ENCODE measurements at regions not wholly inside any gene's neighbourhood (a gene's known extent, or its start where the extent isn't known, plus 50 kb on each side); places are given as distances from the start of the nearest gene placed in this dataset.

DNA sequence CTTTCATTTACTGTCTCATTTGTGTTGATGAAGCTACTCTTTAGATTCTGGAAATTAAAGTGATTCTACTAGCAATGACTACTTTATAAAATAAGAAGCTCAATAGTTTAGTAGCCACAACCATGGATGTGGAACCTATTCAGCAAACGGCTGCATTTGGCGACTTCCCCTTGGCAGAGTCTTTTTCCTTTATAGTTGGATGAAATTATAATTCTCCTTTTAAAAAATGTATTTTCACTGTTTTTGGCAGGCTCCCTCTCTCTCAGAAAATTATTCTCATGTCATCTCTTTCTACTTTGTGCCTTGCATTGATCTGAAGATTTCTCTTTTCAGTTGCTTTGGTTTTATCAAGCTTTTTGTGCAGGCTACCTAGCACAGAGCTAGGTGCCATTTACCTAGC lies 50.6 kb upstream of the KCNN2 start:
- DNase-seq, result no peak
- Histone ChIP-seq H3K4me3 (no peak overlapping the region), H3K27me3 (no peaks in the 10 kb centered on the region), H3K9me3 (no peaks in the 10 kb centered on the region), H3K4me1 (no peaks in the 10 kb centered on the region), H3K27ac (no peak overlapping the region), H3K36me3 (no peaks in the 10 kb centered on the region)
- no peak for TF ChIP-seq POLR2A (IDR thresholded peaks at IDR 0.05)
- TF ChIP-seq, protein P1, sequence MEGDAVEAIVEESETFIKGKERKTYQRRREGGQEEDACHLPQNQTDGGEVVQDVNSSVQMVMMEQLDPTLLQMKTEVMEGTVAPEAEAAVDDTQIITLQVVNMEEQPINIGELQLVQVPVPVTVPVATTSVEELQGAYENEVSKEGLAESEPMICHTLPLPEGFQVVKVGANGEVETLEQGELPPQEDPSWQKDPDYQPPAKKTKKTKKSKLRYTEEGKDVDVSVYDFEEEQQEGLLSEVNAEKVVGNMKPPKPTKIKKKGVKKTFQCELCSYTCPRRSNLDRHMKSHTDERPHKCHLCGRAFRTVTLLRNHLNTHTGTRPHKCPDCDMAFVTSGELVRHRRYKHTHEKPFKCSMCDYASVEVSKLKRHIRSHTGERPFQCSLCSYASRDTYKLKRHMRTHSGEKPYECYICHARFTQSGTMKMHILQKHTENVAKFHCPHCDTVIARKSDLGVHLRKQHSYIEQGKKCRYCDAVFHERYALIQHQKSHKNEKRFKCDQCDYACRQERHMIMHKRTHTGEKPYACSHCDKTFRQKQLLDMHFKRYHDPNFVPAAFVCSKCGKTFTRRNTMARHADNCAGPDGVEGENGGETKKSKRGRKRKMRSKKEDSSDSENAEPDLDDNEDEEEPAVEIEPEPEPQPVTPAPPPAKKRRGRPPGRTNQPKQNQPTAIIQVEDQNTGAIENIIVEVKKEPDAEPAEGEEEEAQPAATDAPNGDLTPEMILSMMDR (IDR thresholded peaks at IDR 0.05 in 4 of 5, conservative IDR thresholded peaks at IDR 0.05 in 1 of 5), result no peak
- in situ Hi-C loops (cut with MboI; ENCODE audit: low sequenced_read_pairs in 4 of 4), result no loop called here
- no peak for ATAC-seq
- intact Hi-C loops (cut with DNase I; ENCODE audit: low total_unique reads), result no loop called here

DNA sequence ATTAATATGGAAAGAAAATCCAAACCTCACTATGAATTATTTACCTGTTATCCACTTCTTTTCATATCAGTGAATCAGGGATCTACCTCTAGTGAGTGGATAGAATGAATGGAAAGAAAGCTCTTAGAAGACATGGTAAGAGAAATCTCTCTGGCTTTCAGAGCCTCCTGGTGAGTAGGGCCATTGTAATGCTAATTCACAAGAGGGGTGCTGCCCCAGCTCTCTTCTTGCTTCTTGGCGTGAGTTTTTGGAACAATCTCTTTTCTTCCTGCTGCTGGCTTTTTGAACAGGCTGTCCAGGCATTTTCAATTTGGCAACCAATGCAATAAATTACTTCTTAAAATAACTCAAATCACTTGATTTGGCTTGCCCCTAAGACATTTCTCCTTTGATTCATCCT lies 49.9 kb upstream of the KCNN2 start:
- no peaks in the 10 kb centered on the region for H3K4me1 ChIP-seq
- ATAC-seq, result no peak
- in situ Hi-C loops (cut with MboI; ENCODE audit: low sequenced_read_pairs in 4 of 4), result no loop called here
- intact Hi-C loops (cut with DNase I; ENCODE audit: low total_unique reads), result no loop called here
- no peak overlapping the region for H3K4me3 ChIP-seq
- H3K27ac ChIP-seq, result no peak overlapping the region
- H3K9me3 ChIP-seq, result no peaks in the 10 kb centered on the region
- DNase-seq, result no peak
- no peaks in the 10 kb centered on the region for H3K36me3 ChIP-seq
- no peak for TF ChIP-seq POLR2A (IDR thresholded peaks at IDR 0.05)
- TF ChIP-seq, protein P1 (IDR thresholded peaks at IDR 0.05 in 4 of 5, conservative IDR thresholded peaks at IDR 0.05 in 1 of 5), result no peak
- no peaks in the 10 kb centered on the region for H3K27me3 ChIP-seq
